ENCODE measurements at regions not wholly inside any gene's neighbourhood (a gene's known extent, or its start where the extent isn't known, plus 50 kb on each side); places are given as distances from the start of the nearest gene placed in this dataset.
"Not testable (repeated sequence)": the region's sequence is repeated elsewhere in the genome, so short reads cannot be mapped to it uniquely, and the experiment has no call there.

- TF ChIP-seq ZSCAN20 (CRISPR knock-in tag; IDR thresholded peaks at IDR 0.05) = no peak
- TF ChIP-seq SREBF2 (IDR thresholded peaks at IDR 0.05) = no peak
- no peak for TF ChIP-seq ZFP36 (IDR thresholded peaks at IDR 0.05; ENCODE audit: borderline replicate concordance, partially characterized antibody)
- 0 out of 5 replicates have a peak, but pooled peaks of 1 of the 2 experiments have one; percentile 30 for TF ChIP-seq JUN (IDR thresholded peaks at IDR 0.05)
Measured at GRCh38 chr16:59527206-59527997, 793.3 kb upstream of the GOT2 start (continued).

GRCh38 chr16:59522826-59523225, 788.7 kb upstream of the GOT2 start:
- H3K9me3 ChIP-seq = no peaks in the 10 kb centered on the region
- H3K4me3 ChIP-seq = no peak overlapping the region
- ChIA-PET CTCF (no interaction called here), POLR2A (no interaction called here)
- ATAC-seq = no peak
- H3K4me1 ChIP-seq = peaks cover 17% of the 10 kb centered on the region
- WGBS (ENCODE audit: missing lambda C conversion rate) = 79% methylated on average over 3 of the region's 3 CpGs
- no peak for DNase-seq (ENCODE audit: low read depth in 1 of 2, low spot score in 1 of 2)
- no peak overlapping the region for H3K27ac ChIP-seq
- no peak for FAIRE-seq
- TF ChIP-seq ZSCAN20 (CRISPR knock-in tag; IDR thresholded peaks at IDR 0.05) (no peak), BHLHE40 (IDR thresholded peaks at IDR 0.05; ENCODE audit: low read depth, low read length) (no peak), HDAC2 (IDR thresholded peaks at IDR 0.05) (no peak), MAZ (IDR thresholded peaks at IDR 0.05; ENCODE audit: borderline replicate concordance, low read depth, low read length) (no peak), E2F6 (IDR thresholded peaks at IDR 0.05; ENCODE audit: borderline replicate concordance, low read depth) (no peak), SMC3 (IDR thresholded peaks at IDR 0.05) (no peak), CBX8 (IDR thresholded peaks at IDR 0.05) (no peak), SREBF2 (IDR thresholded peaks at IDR 0.05) (no peak), CHD2 (IDR thresholded peaks at IDR 0.05; ENCODE audit: low read length, partially characterized antibody) (no peak), FOSL2 (IDR thresholded peaks at IDR 0.05) (no peak), FOSL2 (CRISPR knock-in tag; IDR thresholded peaks at IDR 0.05) (no peak), JUN (IDR thresholded peaks at IDR 0.05) (no peak), EHMT2 (IDR thresholded peaks at IDR 0.05; ENCODE audit: low read depth) (no peak), RAD21 (conservative IDR thresholded peaks at IDR 0.05 in 1 of 2, IDR thresholded peaks at IDR 0.05 in 1 of 2) (no peak), NR3C1 (IDR thresholded peaks at IDR 0.05) (no peak), POLR2A (IDR thresholded peaks at IDR 0.05; ENCODE audit: low read length) (no peak), RARB (CRISPR knock-in tag; IDR thresholded peaks at IDR 0.05) (no peak), RNF2 (IDR thresholded peaks at IDR 0.05; ENCODE audit: borderline replicate concordance, low read depth) (no peak), ESRRA (IDR thresholded peaks at IDR 0.05; ENCODE audit: borderline replicate concordance, low read length) (no peak)
- TF ChIP-seq, protein P1, sequence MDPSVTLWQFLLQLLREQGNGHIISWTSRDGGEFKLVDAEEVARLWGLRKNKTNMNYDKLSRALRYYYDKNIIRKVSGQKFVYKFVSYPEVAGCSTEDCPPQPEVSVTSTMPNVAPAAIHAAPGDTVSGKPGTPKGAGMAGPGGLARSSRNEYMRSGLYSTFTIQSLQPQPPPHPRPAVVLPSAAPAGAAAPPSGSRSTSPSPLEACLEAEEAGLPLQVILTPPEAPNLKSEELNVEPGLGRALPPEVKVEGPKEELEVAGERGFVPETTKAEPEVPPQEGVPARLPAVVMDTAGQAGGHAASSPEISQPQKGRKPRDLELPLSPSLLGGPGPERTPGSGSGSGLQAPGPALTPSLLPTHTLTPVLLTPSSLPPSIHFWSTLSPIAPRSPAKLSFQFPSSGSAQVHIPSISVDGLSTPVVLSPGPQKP (IDR thresholded peaks at IDR 0.05; ENCODE audit: low read depth, low read length) = no peak
- TF ChIP-seq, protein P2, sequence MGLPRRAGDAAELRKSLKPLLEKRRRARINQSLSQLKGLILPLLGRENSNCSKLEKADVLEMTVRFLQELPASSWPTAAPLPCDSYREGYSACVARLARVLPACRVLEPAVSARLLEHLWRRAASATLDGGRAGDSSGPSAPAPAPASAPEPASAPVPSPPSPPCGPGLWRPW (IDR thresholded peaks at IDR 0.05) = no peak
- H3K4me2 ChIP-seq = no peak overlapping the region

DNA sequence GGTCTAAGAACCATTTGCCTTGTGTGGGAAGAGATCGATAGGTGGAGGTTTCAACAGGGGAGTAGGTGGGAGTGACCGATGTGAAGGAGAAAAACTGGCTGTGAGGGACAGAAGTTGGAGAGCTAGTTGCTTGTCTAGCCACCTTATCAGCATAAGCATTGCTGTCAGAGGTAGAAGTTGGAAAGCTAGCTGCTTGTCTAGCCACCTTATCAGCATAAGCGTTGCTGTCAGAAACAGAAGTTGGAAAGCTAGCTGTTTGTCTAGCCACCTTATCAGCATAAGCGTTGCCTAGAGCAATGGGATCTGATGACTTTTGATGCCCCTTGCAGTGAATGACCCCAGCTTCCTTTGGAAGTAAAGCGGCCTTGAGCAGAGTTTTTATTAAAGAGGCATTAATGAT, 784.6 kb upstream of the GOT2 start:
- 91% methylated on average over 5 of the region's 5 CpGs for WGBS (ENCODE audit: missing lambda C conversion rate)
- DNase-seq (ENCODE audit: low read depth in 1 of 2, low spot score in 1 of 2); POLR2A ChIA-PET; H3K4me2 ChIP-seq; CTCF ChIA-PET; H3K27ac ChIP-seq; H3K4me1 ChIP-seq; H3K9me3 ChIP-seq; H3K4me3 ChIP-seq; FAIRE-seq; ATAC-seq: not testable (repeated sequence)
